ENCODE measurements at regions not wholly inside any gene's neighbourhood (a gene's known extent, or its start where the extent isn't known, plus 50 kb on each side); places are given as distances from the start of the nearest gene placed in this dataset.

- TF ChIP-seq CTCF (IDR thresholded peaks at IDR 0.05) (no peak), POLR2A (IDR thresholded peaks at IDR 0.05) (no peak)
Observed at GRCh38 chr12:91958816-91959215, 186.8 kb downstream of the BTG1 start.

All from right lobe of liver (tissue), 4 donors.